Skin of body (tissue), 1 donor: ENCODE measurements at regions not wholly inside any gene's neighbourhood (a gene's known extent, or its start where the extent isn't known, plus 50 kb on each side); places are given as distances from the start of the nearest gene placed in this dataset.
"Not testable (repeated sequence)": the region's sequence is repeated elsewhere in the genome, so short reads cannot be mapped to it uniquely, and the experiment has no call there.

Source experiments
- DNase-seq: peaks from one replicate; lab custom pipeline; 2025; lab: John Stamatoyannopoulos, UW

GRCh38 chr5:53160895-53161294 lies 51.3 kb upstream of the MOCS2 start:
- no peak for DNase-seq

GRCh38 chr5:53161876-53162275 lies 52.3 kb upstream of the MOCS2 start:
- DNase-seq = no peak

GRCh38 chr5:53164478-53165165 lies 55.1 kb upstream of the MOCS2 start:
- no peak for DNase-seq

GRCh38 chr5:53165431-53166182 lies 56.0 kb upstream of the MOCS2 start:
- peak; percentile 89 for DNase-seq

GRCh38 chr5:53166183-53166495 lies 56.6 kb upstream of the MOCS2 start:
- no peak for DNase-seq

GRCh38 chr5:53167836-53168235 lies 58.3 kb upstream of the MOCS2 start:
- DNase-seq = no peak

- DNase-seq = no peak
Observed at GRCh38 chr5:53169933-53170332, 60.4 kb upstream of the MOCS2 start.

GRCh38 chr5:53170746-53171349 lies 61.3 kb upstream of the MOCS2 start:
- DNase-seq = no peak

GRCh38 chr5:53172073-53172472 lies 62.5 kb upstream of the MOCS2 start:
- not testable (repeated sequence) for DNase-seq

GRCh38 chr5:53172630-53173029 lies 63.1 kb upstream of the MOCS2 start:
- DNase-seq = no peak

GRCh38 chr5:53173083-53173482 lies 63.5 kb upstream of the MOCS2 start:
- DNase-seq = no peak

GRCh38 chr5:53178830-53179229 lies 69.3 kb upstream of the MOCS2 start:
- DNase-seq = no peak

GRCh38 chr5:53179691-53180090 lies 70.1 kb upstream of the MOCS2 start:
- DNase-seq = peak; percentile 50

GRCh38 chr5:53180538-53180937 lies 71.0 kb upstream of the MOCS2 start:
- DNase-seq = no peak

GRCh38 chr5:53180991-53181390 lies 71.4 kb upstream of the MOCS2 start:
- peak; percentile 61 for DNase-seq

- DNase-seq = no peak
Observed at GRCh38 chr5:53183880-53184279, 74.3 kb upstream of the MOCS2 start.

- no peak for DNase-seq
Observed at GRCh38 chr5:53191548-53192165, 82.1 kb upstream of the MOCS2 start.

GRCh38 chr5:53194086-53194485 lies 84.5 kb upstream of the MOCS2 start:
- DNase-seq = no peak

GRCh38 chr5:53199882-53200281 lies 90.3 kb upstream of the MOCS2 start:
- DNase-seq = no peak

- no peak for DNase-seq
Observed at GRCh38 chr5:53200306-53200705, 90.7 kb upstream of the MOCS2 start.

- DNase-seq = no peak
Observed at GRCh38 chr5:53201746-53202145, 92.2 kb upstream of the MOCS2 start.

- DNase-seq = no peak
Observed at GRCh38 chr5:53206562-53206961, 97.0 kb upstream of the MOCS2 start.
